Smooth muscle cell (in vitro differentiated cells): ENCODE measurements at regions not wholly inside any gene's neighbourhood (a gene's known extent, or its start where the extent isn't known, plus 50 kb on each side); places are given as distances from the start of the nearest gene placed in this dataset.

Experiments used
- DNase-seq: peaks from one replicate; lab custom pipeline; 2025; ENCODE audit not compliant: unreplicated experiment; lab: John Stamatoyannopoulos, UW
- H2AFZ ChIP-seq: fragments of 200-600 bp; sonication (generic); 2 replicates; pipeline ENCODE4 v1.6.0; 2016; ENCODE audit warnings: antibody characterized with exemption, low read depth, mild to moderate bottlenecking
- H3F3A ChIP-seq: fragments of 200-600 bp; sonication (generic); 2 replicates; pipeline ENCODE4 v1.6.0; 2017; ENCODE audit warnings: antibody characterized with exemption, low read depth
- H3K27ac ChIP-seq: fragments of 200-600 bp; sonication (generic); 2 replicates; pipeline ENCODE4 v1.5.1; 2016; ENCODE audit warnings: low read depth, mild to moderate bottlenecking
- H3K27me3 ChIP-seq: fragments of 200-600 bp; sonication (generic); 2 replicates; pipeline ENCODE4 v1.6.1; 2016; ENCODE audit warnings: low read depth, mild to moderate bottlenecking
- H3K36me3 ChIP-seq: fragments of 200-600 bp; sonication (generic); 2 replicates; pipeline ENCODE4 v1.5.1; 2016; ENCODE audit warnings: low read depth
- H3K4me1 ChIP-seq: fragments of 200-600 bp; sonication (generic); 2 replicates; pipeline ENCODE4 v1.5.1; 2016; ENCODE audit warnings: low read depth
- H3K4me2 ChIP-seq: fragments of 200-600 bp; sonication (generic); 2 replicates; pipeline ENCODE4 v1.6.0; 2016; ENCODE audit warnings: mild to moderate bottlenecking
- H3K4me3 ChIP-seq: fragments of 200-600 bp; sonication (generic); 2 replicates; pipeline ENCODE4 v1.5.1; 2016; ENCODE audit warnings: mild to moderate bottlenecking
- H3K79me2 ChIP-seq: fragments of 200-600 bp; sonication (generic); 2 replicates; pipeline ENCODE4 v1.6.0; 2016; ENCODE audit warnings: low read depth, mild to moderate bottlenecking
- H3K9ac ChIP-seq: fragments of 200-600 bp; sonication (generic); 2 replicates; pipeline ENCODE4 v1.6.0; 2016; ENCODE audit warnings: low read depth
- H3K9me3 ChIP-seq: fragments of 200-600 bp; sonication (generic); replicated peaks from 2 replicates; pipeline ENCODE4 v1.5.1; 2016; ENCODE audit warnings: low read depth
- H4K20me1 ChIP-seq: fragments of 200-600 bp; sonication (generic); 2 replicates; pipeline ENCODE4 v1.6.0; 2016; ENCODE audit warnings: low read depth
- CTCF ChIP-seq: fragments of 200-600 bp; sonication (generic); IDR thresholded peaks from 2 replicates; pipeline ENCODE4 v1.5.1; 2017; ENCODE audit warnings: borderline replicate concordance, mild to moderate bottlenecking, antibody characterized with exemption; ENCODE audit not compliant: insufficient read depth, poor library complexity, severe bottlenecking
- WGBS: methylation state at CpG from one replicate; pipeline ENCODE4 v1.1.7; 2016; ENCODE audit warnings: low lambda C conversion rate; 5-methylcytosine and 5-hydroxymethylcytosine counted together

GRCh38 chr6:939526-940252 is 246.8 kb upstream of the EXOC2 start:
- H3K27me3 ChIP-seq: peaks cover 7% of the 10 kb centered on the region
- no peak overlapping the region for H2AFZ ChIP-seq
- no peaks in the 10 kb centered on the region for H3K79me2 ChIP-seq
- no peaks in the 10 kb centered on the region for H4K20me1 ChIP-seq
- H3K4me2 ChIP-seq: no peak overlapping the region
- H3K36me3 ChIP-seq: no peaks in the 10 kb centered on the region
- H3K4me3 ChIP-seq: no peak overlapping the region
- TF ChIP-seq CTCF: no peak
- no peaks in the 10 kb centered on the region for H3F3A ChIP-seq
- no peak overlapping the region for H3K27ac ChIP-seq
- H3K9me3 ChIP-seq: no peaks in the 10 kb centered on the region
- no peak overlapping the region for H3K9ac ChIP-seq
- WGBS: 92% methylated on average over 12 of the region's 12 CpGs
- H3K4me1 ChIP-seq: no peaks in the 10 kb centered on the region
- no peak for DNase-seq

GRCh38 chr6:938916-939315 is 246.0 kb upstream of the EXOC2 start:
- Histone ChIP-seq H3K27ac (no peak overlapping the region), H3K4me1 (no peaks in the 10 kb centered on the region), H2AFZ (no peak overlapping the region), H3K9ac (no peak overlapping the region), H3K27me3 (peaks cover 12% of the 10 kb centered on the region), H3F3A (no peaks in the 10 kb centered on the region), H3K36me3 (no peaks in the 10 kb centered on the region), H4K20me1 (no peaks in the 10 kb centered on the region), H3K4me3 (no peak overlapping the region), H3K4me2 (no peak overlapping the region), H3K79me2 (no peaks in the 10 kb centered on the region), H3K9me3 (no peaks in the 10 kb centered on the region)
- no peak for TF ChIP-seq CTCF
- DNase-seq: no peak
- WGBS: 79% methylated on average over 7 of the region's 7 CpGs

GRCh38 chr6:938271-938905 is 245.4 kb upstream of the EXOC2 start:
- H2AFZ ChIP-seq: no peak overlapping the region
- TF ChIP-seq CTCF: no peak
- H3K79me2 ChIP-seq: no peaks in the 10 kb centered on the region
- peaks cover 12% of the 10 kb centered on the region for H3K27me3 ChIP-seq
- no peaks in the 10 kb centered on the region for H3K9me3 ChIP-seq
- H4K20me1 ChIP-seq: no peaks in the 10 kb centered on the region
- no peak overlapping the region for H3K4me3 ChIP-seq
- H3K4me1 ChIP-seq: no peaks in the 10 kb centered on the region
- no peaks in the 10 kb centered on the region for H3K36me3 ChIP-seq
- 70% methylated on average over 16 of the region's 16 CpGs for WGBS
- no peak overlapping the region for H3K9ac ChIP-seq
- H3K27ac ChIP-seq: no peak overlapping the region
- no peak for DNase-seq
- no peak overlapping the region for H3K4me2 ChIP-seq
- no peaks in the 10 kb centered on the region for H3F3A ChIP-seq

GRCh38 chr6:935582-935981 is 242.6 kb upstream of the EXOC2 start:
- Histone ChIP-seq H3K9ac (no peak overlapping the region), H3K27ac (no peak overlapping the region), H3K79me2 (no peaks in the 10 kb centered on the region), H3K27me3 (peaks cover 12% of the 10 kb centered on the region), H3K4me3 (no peak overlapping the region), H3K4me2 (no peak overlapping the region), H3K4me1 (no peaks in the 10 kb centered on the region), H3F3A (no peaks in the 10 kb centered on the region), H3K9me3 (no peaks in the 10 kb centered on the region), H4K20me1 (no peaks in the 10 kb centered on the region), H2AFZ (no peak overlapping the region), H3K36me3 (no peaks in the 10 kb centered on the region)
- no peak for TF ChIP-seq CTCF
- 85% methylated on average over 8 of the region's 8 CpGs for WGBS
- no peak for DNase-seq
